Type B pancreatic cell (in vitro differentiated cells): ENCODE measurements at regions not wholly inside any gene's neighbourhood (a gene's known extent, or its start where the extent isn't known, plus 50 kb on each side); places are given as distances from the start of the nearest gene placed in this dataset.

Experiments used
- DNase-seq: peaks from one replicate; pipeline ENCODE4 v3.0.0; 2021; ENCODE audit warnings: mixed read lengths; ENCODE audit not compliant: unreplicated experiment; ENCODE audit errors: extremely low spot score
- H3K27ac Mint-ChIP-seq: 2 replicates; pipeline ENCODE4 v1.8.0; 2021; ENCODE audit warnings: mild to moderate bottlenecking, mixed read lengths
- H3K27me3 Mint-ChIP-seq: 2 replicates; pipeline ENCODE4 v1.8.0; 2021; ENCODE audit warnings: mixed read lengths
- H3K36me3 Mint-ChIP-seq: 2 replicates; pipeline ENCODE4 v1.8.0; 2021; ENCODE audit warnings: mixed read lengths
- H3K4me1 Mint-ChIP-seq: one replicate; pipeline ENCODE4 v1.8.0; 2021; ENCODE audit warnings: mixed read lengths; ENCODE audit not compliant: unreplicated experiment
- H3K4me3 Mint-ChIP-seq: 2 replicates; pipeline ENCODE4 v1.8.0; 2021; ENCODE audit warnings: mild to moderate bottlenecking, mixed read lengths
- H3K9me3 Mint-ChIP-seq: 2 replicates; pipeline ENCODE4 v1.8.0; 2021; ENCODE audit warnings: mixed read lengths
- TF ChIP-seq, protein P1 (sequence below): fragments of 200-600 bp; sonication (generic); conservative IDR thresholded peaks from 2 replicates; pipeline ENCODE4 v1.5.0; 2021; ENCODE audit warnings: antibody characterized with exemption, mild to moderate bottlenecking

- Mint-ChIP-seq H3K27ac (no peak overlapping the region), H3K4me3 (no peak overlapping the region), H3K36me3 (no peaks in the 10 kb centered on the region), H3K4me1 (peaks cover 16% of the 10 kb centered on the region), H3K27me3 (peaks cover 9% of the 10 kb centered on the region), H3K9me3 (no peaks in the 10 kb centered on the region)
- TF ChIP-seq, protein P1, sequence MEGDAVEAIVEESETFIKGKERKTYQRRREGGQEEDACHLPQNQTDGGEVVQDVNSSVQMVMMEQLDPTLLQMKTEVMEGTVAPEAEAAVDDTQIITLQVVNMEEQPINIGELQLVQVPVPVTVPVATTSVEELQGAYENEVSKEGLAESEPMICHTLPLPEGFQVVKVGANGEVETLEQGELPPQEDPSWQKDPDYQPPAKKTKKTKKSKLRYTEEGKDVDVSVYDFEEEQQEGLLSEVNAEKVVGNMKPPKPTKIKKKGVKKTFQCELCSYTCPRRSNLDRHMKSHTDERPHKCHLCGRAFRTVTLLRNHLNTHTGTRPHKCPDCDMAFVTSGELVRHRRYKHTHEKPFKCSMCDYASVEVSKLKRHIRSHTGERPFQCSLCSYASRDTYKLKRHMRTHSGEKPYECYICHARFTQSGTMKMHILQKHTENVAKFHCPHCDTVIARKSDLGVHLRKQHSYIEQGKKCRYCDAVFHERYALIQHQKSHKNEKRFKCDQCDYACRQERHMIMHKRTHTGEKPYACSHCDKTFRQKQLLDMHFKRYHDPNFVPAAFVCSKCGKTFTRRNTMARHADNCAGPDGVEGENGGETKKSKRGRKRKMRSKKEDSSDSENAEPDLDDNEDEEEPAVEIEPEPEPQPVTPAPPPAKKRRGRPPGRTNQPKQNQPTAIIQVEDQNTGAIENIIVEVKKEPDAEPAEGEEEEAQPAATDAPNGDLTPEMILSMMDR = no peak
- no peak for DNase-seq
These were observed 161.6 kb downstream of the SMIM20 start for GRCh38 chr4:26075583-26075982.

GRCh38 chr4:26076000-26076587 lies 162.1 kb downstream of the SMIM20 start:
- Mint-ChIP-seq H3K4me1 (peaks cover 16% of the 10 kb centered on the region), H3K27me3 (peaks cover 13% of the 10 kb centered on the region), H3K9me3 (no peaks in the 10 kb centered on the region), H3K36me3 (no peaks in the 10 kb centered on the region), H3K27ac (no peak overlapping the region), H3K4me3 (no peak overlapping the region)
- DNase-seq = no peak
- TF ChIP-seq, protein P1 = no peak

- Mint-ChIP-seq H3K27ac (no peak overlapping the region), H3K9me3 (no peaks in the 10 kb centered on the region)
- TF ChIP-seq, protein P1 = no peak
These were observed 162.9 kb downstream of the SMIM20 start for GRCh38 chr4:26076896-26077295.

DNA sequence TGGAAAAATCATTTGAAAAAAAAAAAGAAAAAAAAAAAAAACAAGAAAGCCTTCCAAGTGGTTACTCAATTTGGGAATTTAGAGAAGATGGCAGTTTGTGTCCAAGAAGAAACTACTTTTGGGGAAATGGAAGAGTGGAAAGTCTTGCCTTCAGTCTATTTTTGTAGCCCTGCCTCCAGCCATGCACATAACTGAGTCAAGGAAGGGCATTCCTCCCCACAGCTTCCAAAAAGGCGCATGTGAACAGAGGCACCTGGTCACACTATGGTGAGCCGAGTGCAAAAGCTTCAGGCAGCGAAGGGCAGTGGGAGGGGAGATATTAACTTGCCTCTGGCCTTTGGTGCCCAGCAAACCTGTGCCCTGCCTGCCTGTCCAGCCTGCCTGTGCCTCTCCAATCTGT lies 163.7 kb downstream of the SMIM20 start:
- peaks cover 16% of the 10 kb centered on the region for H3K4me1 Mint-ChIP-seq
- no peaks in the 10 kb centered on the region for H3K9me3 Mint-ChIP-seq
- no peaks in the 10 kb centered on the region for H3K36me3 Mint-ChIP-seq
- TF ChIP-seq, protein P1 = no peak
- no peak overlapping the region for H3K27ac Mint-ChIP-seq
- no peak overlapping the region for H3K4me3 Mint-ChIP-seq
- peaks cover 13% of the 10 kb centered on the region for H3K27me3 Mint-ChIP-seq
- no peak for DNase-seq

More at GRCh38 chr4:26076896-26077295, 162.9 kb downstream of the SMIM20 start:
- H3K36me3 Mint-ChIP-seq = no peaks in the 10 kb centered on the region
- DNase-seq = no peak
- H3K27me3 Mint-ChIP-seq = peaks cover 13% of the 10 kb centered on the region
- H3K4me1 Mint-ChIP-seq = peaks cover 16% of the 10 kb centered on the region
- H3K4me3 Mint-ChIP-seq = no peak overlapping the region

DNA sequence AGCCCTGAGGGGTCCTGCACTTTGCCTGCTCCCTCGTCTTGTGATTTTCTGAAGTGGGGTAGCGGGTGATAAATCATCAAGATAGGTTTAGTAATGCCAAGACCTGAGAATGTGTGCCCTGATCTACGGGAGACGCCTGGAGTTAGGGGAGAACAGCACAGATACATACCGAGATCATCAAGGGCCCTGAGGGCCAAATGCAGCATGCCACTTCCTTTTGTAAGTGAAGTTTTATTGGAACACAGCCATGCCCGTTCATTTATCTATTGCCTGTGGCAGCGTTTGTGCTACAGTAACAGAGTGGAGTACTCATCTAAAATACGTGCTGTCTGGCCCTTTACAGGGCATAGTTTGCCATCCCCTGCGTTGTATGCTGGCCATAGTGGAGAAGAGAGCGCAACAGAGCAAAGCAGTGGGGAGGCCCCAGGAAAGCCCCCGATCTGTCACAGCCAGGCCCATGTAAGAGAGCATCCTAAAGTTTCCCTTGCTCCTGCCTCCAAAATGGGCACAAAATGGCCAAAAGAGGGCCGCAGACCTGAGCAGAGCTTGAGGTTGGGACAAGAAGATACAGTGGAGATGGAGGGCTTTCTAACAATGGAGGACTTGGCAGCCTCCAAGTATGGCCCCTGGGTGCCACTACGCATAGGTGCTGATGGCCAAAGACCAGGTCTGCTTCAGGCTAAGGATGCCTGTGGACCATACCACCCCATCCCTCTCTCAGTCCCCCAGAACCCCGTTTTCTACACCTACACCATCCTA lies 167.0 kb downstream of the SMIM20 start:
- H3K4me1 Mint-ChIP-seq = peaks cover 21% of the 10 kb centered on the region
- peaks cover 4% of the 10 kb centered on the region for H3K9me3 Mint-ChIP-seq
- no peak for DNase-seq
- no peak overlapping the region for H3K4me3 Mint-ChIP-seq
- peaks cover 13% of the 10 kb centered on the region for H3K27me3 Mint-ChIP-seq
- no peak overlapping the region for H3K27ac Mint-ChIP-seq
- H3K36me3 Mint-ChIP-seq = no peaks in the 10 kb centered on the region
- TF ChIP-seq, protein P1 = no peak
